Activated naive CD8-positive, alpha-beta T cell treated with anti-CD3 and anti-CD28 coated beads, Interleukin-2, amount 50 U/mL, for 24 hours (primary cell): ENCODE measurements at regions not wholly inside any gene's neighbourhood (a gene's known extent, or its start where the extent isn't known, plus 50 kb on each side); places are given as distances from the start of the nearest gene placed in this dataset.

Source experiments
- ATAC-seq: fragments of 150-1000 bp; cut with Tn5 transposase; one replicate; pipeline ENCODE4 v1.10.0; 2021
- DNase-seq: peaks from one replicate; pipeline ENCODE4 v3.0.0; 2021
- H3K27ac Mint-ChIP-seq: one replicate; pipeline ENCODE4 v1.8.0; 2021; ENCODE audit warnings: mild to moderate bottlenecking, mixed read lengths
- H3K27me3 Mint-ChIP-seq: one replicate; pipeline ENCODE4 v1.8.0; 2021; ENCODE audit warnings: mixed read lengths
- H3K36me3 Mint-ChIP-seq: one replicate; pipeline ENCODE4 v1.8.0; 2021; ENCODE audit warnings: low read depth, mixed read lengths
- H3K4me1 Mint-ChIP-seq: one replicate; pipeline ENCODE4 v1.8.0; 2021; ENCODE audit warnings: mixed read lengths
- H3K4me3 Mint-ChIP-seq: one replicate; pipeline ENCODE4 v1.8.0; 2021; ENCODE audit warnings: mild to moderate bottlenecking, moderate library complexity, mixed read lengths
- H3K9me3 Mint-ChIP-seq: one replicate; pipeline ENCODE4 v1.8.0; 2021; ENCODE audit warnings: mixed read lengths

DNA sequence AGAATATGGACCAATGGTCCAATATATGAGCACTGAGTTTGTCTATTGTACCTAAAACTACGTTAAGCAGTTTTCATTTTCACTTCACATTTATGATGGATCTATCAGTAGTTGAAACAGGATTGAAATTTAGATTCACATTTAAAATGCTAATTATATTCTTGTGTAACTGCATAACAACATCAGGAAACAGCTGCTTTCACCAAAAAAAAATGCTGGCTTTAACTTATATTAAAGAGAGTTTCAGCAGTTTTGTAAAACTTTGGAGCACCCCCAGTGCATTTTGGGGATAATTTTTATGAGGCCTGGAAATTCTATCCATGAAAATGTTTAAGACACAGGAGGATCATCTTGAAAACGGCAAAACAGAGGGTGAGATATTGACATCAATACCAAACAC, 142.8 kb upstream of the ROBO2 start:
- H3K27ac Mint-ChIP-seq, result no peak overlapping the region
- DNase-seq (no peak), ATAC-seq (no peak)
- H3K36me3 Mint-ChIP-seq, result no peaks in the 10 kb centered on the region
- no peak overlapping the region for H3K4me3 Mint-ChIP-seq
- H3K27me3 Mint-ChIP-seq, result no peaks in the 10 kb centered on the region
- peaks cover 6% of the 10 kb centered on the region for H3K9me3 Mint-ChIP-seq
- no peaks in the 10 kb centered on the region for H3K4me1 Mint-ChIP-seq

DNA sequence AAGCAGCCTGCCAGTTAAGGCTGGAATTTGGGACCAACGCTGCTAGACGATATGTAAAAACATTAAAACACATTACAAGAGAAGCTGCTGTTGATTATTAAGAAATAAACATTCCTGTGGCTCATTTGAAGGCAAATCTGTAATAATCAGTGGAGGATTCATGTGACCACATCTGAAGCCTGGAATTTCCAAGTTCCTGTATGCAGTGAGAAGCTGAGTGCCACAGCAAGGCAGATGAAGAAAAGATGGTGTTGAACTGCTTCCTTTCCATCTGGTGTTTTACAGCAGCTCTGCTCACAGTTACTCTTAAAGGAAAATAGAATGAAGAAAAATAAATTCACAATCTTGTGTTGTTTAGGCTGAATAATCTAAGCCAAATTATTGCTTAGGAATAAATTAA, 139.3 kb upstream of the ROBO2 start:
- Mint-ChIP-seq H3K4me1 (no peaks in the 10 kb centered on the region), H3K9me3 (peaks cover 15% of the 10 kb centered on the region), H3K27ac (no peak overlapping the region), H3K27me3 (no peaks in the 10 kb centered on the region), H3K36me3 (no peaks in the 10 kb centered on the region), H3K4me3 (no peak overlapping the region)
- ATAC-seq (no peak), DNase-seq (no peak)

- no peak overlapping the region for H3K4me3 Mint-ChIP-seq
Measured at GRCh38 chr3:76908156-76908555, 131.7 kb upstream of the ROBO2 start.

DNA sequence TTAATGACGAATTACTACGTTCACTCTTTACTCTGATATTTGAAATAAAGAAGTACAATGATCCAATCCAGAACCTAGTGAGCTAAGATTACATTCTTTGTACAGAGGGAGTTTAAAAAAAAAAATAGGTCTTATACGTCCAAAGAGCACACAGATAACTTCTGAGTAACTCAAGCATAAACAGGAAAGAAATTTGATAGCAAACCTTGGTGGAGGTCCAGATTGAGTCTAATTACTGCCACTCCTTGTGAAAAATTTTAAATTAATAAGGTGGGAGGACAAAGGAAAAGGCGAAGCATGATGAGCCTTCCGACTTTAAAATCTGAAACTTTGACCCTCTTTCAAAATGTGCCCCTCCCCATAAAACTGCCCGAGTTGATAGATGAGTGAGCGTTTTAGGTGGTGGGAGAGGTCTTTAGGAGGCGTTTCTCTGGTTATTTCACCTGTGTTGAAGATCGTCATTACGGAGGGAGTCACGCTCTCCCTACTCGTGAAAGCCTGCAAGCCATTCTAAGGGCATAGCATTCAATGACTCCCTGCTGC, 127.0 kb upstream of the ROBO2 start:
- Mint-ChIP-seq H3K4me1 (no peaks in the 10 kb centered on the region), H3K27me3 (no peaks in the 10 kb centered on the region), H3K4me3 (no peak overlapping the region), H3K9me3 (peaks cover 16% of the 10 kb centered on the region), H3K27ac (no peak overlapping the region), H3K36me3 (no peaks in the 10 kb centered on the region)
- DNase-seq (no peak), ATAC-seq (no peak)

More at GRCh38 chr3:76908156-76908555, 131.7 kb upstream of the ROBO2 start:
- DNase-seq (no peak), ATAC-seq (no peak)
- no peaks in the 10 kb centered on the region for H3K27me3 Mint-ChIP-seq
- no peaks in the 10 kb centered on the region for H3K4me1 Mint-ChIP-seq
- no peak overlapping the region for H3K27ac Mint-ChIP-seq
- H3K9me3 Mint-ChIP-seq, result peaks cover 32% of the 10 kb centered on the region
- H3K36me3 Mint-ChIP-seq, result no peaks in the 10 kb centered on the region

- no peaks in the 10 kb centered on the region for H3K4me1 Mint-ChIP-seq
- H3K27ac Mint-ChIP-seq, result no peak overlapping the region
- DNase-seq (no peak), ATAC-seq (no peak)
- H3K27me3 Mint-ChIP-seq, result no peaks in the 10 kb centered on the region
- no peaks in the 10 kb centered on the region for H3K36me3 Mint-ChIP-seq
- H3K4me3 Mint-ChIP-seq, result no peak overlapping the region
- H3K9me3 Mint-ChIP-seq, result peaks cover 10% of the 10 kb centered on the region
Measured at GRCh38 chr3:76917436-76917835, 122.5 kb upstream of the ROBO2 start.

- peaks cover 6% of the 10 kb centered on the region for H3K9me3 Mint-ChIP-seq
- DNase-seq, result no peak
- H3K36me3 Mint-ChIP-seq, result no peaks in the 10 kb centered on the region
- no peaks in the 10 kb centered on the region for H3K27me3 Mint-ChIP-seq
- no peak overlapping the region for H3K27ac Mint-ChIP-seq
- H3K4me3 Mint-ChIP-seq, result no peak overlapping the region
- H3K4me1 Mint-ChIP-seq, result no peaks in the 10 kb centered on the region
- no peak for ATAC-seq
Measured at GRCh38 chr3:76920511-76920910, 119.4 kb upstream of the ROBO2 start.

DNA sequence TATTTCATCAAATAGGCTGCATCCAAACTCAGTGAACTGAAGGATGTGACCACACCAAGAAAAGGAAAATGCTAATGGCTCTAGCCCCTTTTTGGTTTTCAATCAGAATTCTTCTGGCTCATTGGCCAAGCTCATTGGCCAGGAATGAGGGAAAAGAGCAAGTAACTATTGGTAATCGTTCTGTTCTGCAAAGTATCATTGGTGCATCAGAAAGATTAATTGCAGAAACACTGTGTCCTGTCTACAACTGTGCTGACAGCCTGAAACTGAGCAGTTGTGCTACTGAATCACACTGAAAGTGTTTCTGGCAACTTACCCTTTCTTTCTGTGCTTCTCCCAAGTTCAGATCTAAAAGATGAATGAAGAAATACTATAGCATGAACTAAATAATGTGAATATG, 116.4 kb upstream of the ROBO2 start:
- Mint-ChIP-seq H3K4me1 (no peaks in the 10 kb centered on the region), H3K9me3 (peaks cover 10% of the 10 kb centered on the region), H3K4me3 (no peak overlapping the region), H3K27ac (no peak overlapping the region), H3K36me3 (no peaks in the 10 kb centered on the region), H3K27me3 (no peaks in the 10 kb centered on the region)
- DNase-seq (no peak), ATAC-seq (no peak)

GRCh38 chr3:76930712-76931111, 109.2 kb upstream of the ROBO2 start:
- Mint-ChIP-seq H3K27ac (no peak overlapping the region), H3K4me3 (no peak overlapping the region), H3K36me3 (no peaks in the 10 kb centered on the region), H3K27me3 (no peaks in the 10 kb centered on the region), H3K4me1 (no peaks in the 10 kb centered on the region), H3K9me3 (peaks cover 12% of the 10 kb centered on the region)
- ATAC-seq, result no peak
- no peak for DNase-seq

GRCh38 chr3:76933245-76933644, 106.7 kb upstream of the ROBO2 start:
- no peak overlapping the region for H3K4me3 Mint-ChIP-seq
- H3K4me1 Mint-ChIP-seq, result no peaks in the 10 kb centered on the region
- no peak overlapping the region for H3K27ac Mint-ChIP-seq
- H3K9me3 Mint-ChIP-seq, result peaks cover 8% of the 10 kb centered on the region
- ATAC-seq (no peak), DNase-seq (no peak)
- H3K36me3 Mint-ChIP-seq, result no peaks in the 10 kb centered on the region
- no peaks in the 10 kb centered on the region for H3K27me3 Mint-ChIP-seq

GRCh38 chr3:76938962-76939361, 100.9 kb upstream of the ROBO2 start:
- Mint-ChIP-seq H3K9me3 (no peaks in the 10 kb centered on the region), H3K27ac (no peak overlapping the region), H3K36me3 (no peaks in the 10 kb centered on the region), H3K27me3 (no peaks in the 10 kb centered on the region), H3K4me3 (no peak overlapping the region), H3K4me1 (no peaks in the 10 kb centered on the region)
- ATAC-seq, result no peak
- DNase-seq, result no peak

DNA sequence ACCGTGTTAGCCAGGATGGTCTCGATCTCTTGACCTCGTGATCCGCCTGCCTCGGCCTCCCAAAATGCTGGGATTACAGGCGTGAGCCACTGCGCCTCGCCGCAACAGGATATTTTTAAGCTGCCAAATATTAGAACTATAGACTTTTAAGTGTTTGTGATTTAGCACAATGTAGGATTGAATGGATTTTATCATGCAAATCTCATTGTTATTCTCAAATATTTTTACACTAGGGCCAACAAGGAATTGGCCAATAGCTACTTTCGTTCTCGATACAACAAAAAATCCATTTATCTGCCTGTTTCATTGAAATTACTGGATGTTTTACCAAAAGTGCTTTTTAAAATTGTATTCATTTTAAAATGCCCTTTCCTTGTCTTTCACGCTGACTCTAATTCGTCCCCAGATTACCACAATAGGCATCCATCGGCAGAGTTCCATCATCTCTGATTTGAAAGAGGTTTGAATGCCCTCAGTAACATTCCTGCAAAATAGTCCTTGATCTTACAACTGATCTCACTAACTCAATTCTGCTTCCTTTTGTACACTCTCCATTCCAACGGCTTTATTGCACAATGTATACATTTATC, 99.6 kb upstream of the ROBO2 start:
- no peaks in the 10 kb centered on the region for H3K9me3 Mint-ChIP-seq
- ATAC-seq, result no peak

GRCh38 chr3:76941376-76941775, 98.5 kb upstream of the ROBO2 start:
- Mint-ChIP-seq H3K27ac (no peak overlapping the region), H3K4me3 (no peak overlapping the region), H3K36me3 (no peaks in the 10 kb centered on the region), H3K27me3 (no peaks in the 10 kb centered on the region), H3K9me3 (peaks cover 4% of the 10 kb centered on the region), H3K4me1 (no peaks in the 10 kb centered on the region)
- DNase-seq (no peak), ATAC-seq (no peak)

More for the DNA sequence above, 99.6 kb upstream of the ROBO2 start:
- DNase-seq, result no peak
- Mint-ChIP-seq H3K36me3 (no peaks in the 10 kb centered on the region), H3K4me3 (no peak overlapping the region), H3K27ac (no peak overlapping the region), H3K4me1 (no peaks in the 10 kb centered on the region), H3K27me3 (no peaks in the 10 kb centered on the region)

GRCh38 chr3:76942101-76942500, 97.8 kb upstream of the ROBO2 start:
- peaks cover 8% of the 10 kb centered on the region for H3K9me3 Mint-ChIP-seq
- H3K4me1 Mint-ChIP-seq, result no peaks in the 10 kb centered on the region
- DNase-seq (no peak), ATAC-seq (no peak)
- no peaks in the 10 kb centered on the region for H3K36me3 Mint-ChIP-seq
- no peak overlapping the region for H3K4me3 Mint-ChIP-seq
- no peak overlapping the region for H3K27ac Mint-ChIP-seq
- no peaks in the 10 kb centered on the region for H3K27me3 Mint-ChIP-seq

- Mint-ChIP-seq H3K27me3 (no peaks in the 10 kb centered on the region), H3K27ac (no peak overlapping the region), H3K9me3 (peaks cover 13% of the 10 kb centered on the region), H3K4me3 (no peak overlapping the region), H3K36me3 (no peaks in the 10 kb centered on the region), H3K4me1 (no peaks in the 10 kb centered on the region)
- DNase-seq (no peak), ATAC-seq (no peak)
Measured at GRCh38 chr3:76943058-76943457, 96.8 kb upstream of the ROBO2 start.

DNA sequence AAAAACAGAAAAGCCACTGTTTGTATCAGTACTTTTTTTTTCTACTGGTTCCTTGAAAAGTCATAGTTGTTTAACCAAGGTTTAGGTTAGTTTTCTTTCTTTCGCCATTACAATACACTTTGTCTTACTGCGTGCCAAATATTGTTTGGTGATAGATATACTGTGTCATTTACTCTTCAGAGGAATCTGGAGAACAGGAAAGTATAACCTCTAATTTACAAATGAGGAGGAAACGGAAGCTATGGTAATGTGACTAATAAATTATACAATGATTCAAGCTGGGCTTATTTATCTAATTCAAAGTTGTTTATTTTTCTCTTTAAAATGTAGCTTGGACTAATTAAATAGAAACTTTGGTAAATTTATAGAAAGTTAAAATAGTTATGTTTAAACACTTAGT, 96.2 kb upstream of the ROBO2 start:
- DNase-seq (no peak), ATAC-seq (no peak)
- Mint-ChIP-seq H3K4me3 (no peak overlapping the region), H3K9me3 (peaks cover 13% of the 10 kb centered on the region), H3K36me3 (no peaks in the 10 kb centered on the region), H3K27me3 (no peaks in the 10 kb centered on the region), H3K4me1 (no peaks in the 10 kb centered on the region), H3K27ac (no peak overlapping the region)

DNA sequence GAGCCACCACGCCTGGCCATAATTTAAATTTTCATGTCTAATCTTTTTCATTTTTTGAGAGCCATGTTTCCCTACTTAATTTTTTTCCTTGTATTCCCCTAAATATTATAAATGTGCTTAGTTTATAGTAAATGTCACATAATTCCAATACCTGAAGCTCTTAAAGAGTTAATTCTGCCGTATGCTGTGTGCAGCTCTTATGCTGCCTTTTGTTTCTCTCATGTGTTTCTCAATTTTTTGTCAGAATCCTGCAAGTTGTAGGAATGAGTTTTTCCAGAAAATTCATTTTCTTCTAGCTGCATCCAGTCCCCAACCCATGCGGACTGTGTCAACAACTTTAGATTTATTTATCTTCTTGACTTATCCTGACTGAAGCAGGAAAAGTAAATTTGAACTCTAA, 90.9 kb upstream of the ROBO2 start:
- Mint-ChIP-seq H3K27me3 (no peaks in the 10 kb centered on the region), H3K4me1 (no peaks in the 10 kb centered on the region), H3K9me3 (peaks cover 21% of the 10 kb centered on the region), H3K36me3 (no peaks in the 10 kb centered on the region), H3K27ac (no peak overlapping the region), H3K4me3 (no peak overlapping the region)
- ATAC-seq (no peak), DNase-seq (no peak)
